Right ventricle myocardium inferior (tissue), 1 donor: ENCODE measurements at regions not wholly inside any gene's neighbourhood (a gene's known extent, or its start where the extent isn't known, plus 50 kb on each side); places are given as distances from the start of the nearest gene placed in this dataset.

Experiments
- ATAC-seq: fragments of 200-7000 bp; cut with Tn5 transposase; one replicate; pipeline ENCODE4 v1.9.1; 2020; ENCODE audit warnings: mild to moderate bottlenecking, moderate library complexity
- DNase-seq: peaks from one replicate; pipeline ENCODE4 v3.0.0; 2021; ENCODE audit errors: missing footprints
- intact Hi-C: fragments of 100-400 bp; cut with DNase I; formaldehyde crosslinking; loops from one replicate; pipeline ENCODE4 v1.11.0; 2022
- donor health status: DM: no; HTN: yes; CAD: no; lungs with severe emphysema.

DNA sequence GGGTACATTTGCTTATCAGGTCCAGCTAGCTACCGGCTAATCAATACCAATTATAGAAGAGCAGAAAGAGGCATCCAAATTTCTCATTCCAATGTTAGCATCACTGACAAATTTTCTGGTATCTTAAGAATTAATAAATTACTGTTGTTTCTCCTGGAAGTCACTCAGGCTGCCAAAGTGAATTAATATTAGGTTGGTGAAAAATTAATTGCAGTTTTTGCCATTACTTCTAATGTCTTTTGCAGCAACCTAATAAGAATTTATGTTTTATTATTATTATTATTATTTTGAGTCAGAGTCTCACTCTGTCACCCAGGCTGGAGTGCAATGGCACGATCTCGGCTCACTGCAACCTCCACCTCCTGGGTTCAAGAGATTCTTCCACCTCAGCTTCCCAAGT lies 979.9 kb downstream of the TYW1 start:
- intact Hi-C loops, result no loop called here
- ATAC-seq, result no peak
- no peak for DNase-seq

DNA sequence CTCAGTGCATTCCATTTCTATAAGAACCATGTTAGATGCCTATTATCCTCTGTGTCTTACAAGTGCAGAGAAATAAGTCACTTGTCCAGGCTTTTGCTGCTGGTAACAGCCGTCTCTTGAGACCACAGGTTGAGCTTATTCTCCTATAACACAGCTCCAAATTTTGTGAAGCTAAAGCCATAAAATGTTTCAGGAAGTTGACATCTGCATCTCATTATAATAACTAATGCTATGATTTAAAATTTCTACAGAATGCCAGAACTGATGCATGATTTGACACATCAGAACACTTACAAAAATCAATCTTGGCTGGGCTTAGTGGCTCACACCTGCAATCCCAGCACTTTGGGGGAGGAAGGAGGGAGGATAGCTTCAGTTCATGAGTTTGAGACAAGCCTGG lies 986.9 kb downstream of the TYW1 start:
- DNase-seq (no peak), ATAC-seq (no peak)
- intact Hi-C loops, result no loop called here

DNA sequence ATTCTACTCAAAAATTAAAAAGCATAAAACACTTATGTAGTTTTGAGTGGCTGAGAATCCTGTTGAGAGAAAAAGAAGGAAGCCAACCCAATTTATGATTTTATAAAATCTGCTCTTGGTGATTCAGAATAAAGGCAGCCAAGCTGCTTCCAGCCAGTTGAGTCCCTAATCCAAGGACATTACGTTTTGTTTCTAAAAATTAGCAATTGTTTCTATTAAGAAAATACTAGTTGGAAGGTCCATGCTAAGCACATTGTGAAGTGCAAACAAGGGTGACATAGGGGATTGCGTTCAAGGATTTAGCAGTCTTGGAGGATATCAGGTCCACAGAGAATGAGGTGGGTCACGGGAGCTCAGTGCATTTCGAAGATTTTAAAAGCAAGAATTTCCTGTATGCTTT lies 987.7 kb downstream of the TYW1 start:
- DNase-seq (no peak), ATAC-seq (no peak)
- intact Hi-C loops, result no loop called here

DNA sequence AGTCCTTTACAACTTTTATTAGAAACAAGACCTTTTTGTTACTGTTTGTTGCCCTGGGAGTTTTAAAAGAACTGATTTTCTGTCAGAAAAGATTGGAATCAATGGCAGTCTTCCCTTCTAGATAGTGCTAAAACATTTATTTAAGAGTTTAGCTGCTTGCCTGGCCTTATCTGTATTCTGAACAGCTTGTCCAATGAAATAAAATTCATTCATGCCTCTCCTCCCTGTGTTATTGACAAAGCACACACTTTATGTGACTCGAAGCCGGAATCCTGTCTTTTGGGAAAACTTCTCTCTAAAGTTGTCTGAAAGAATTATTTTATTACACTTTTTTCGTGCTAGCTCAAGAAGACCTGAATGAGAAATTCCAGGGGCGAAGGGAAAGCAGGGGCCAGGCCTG lies 992.5 kb downstream of the TYW1 start:
- DNase-seq (no peak), ATAC-seq (no peak)
- intact Hi-C loops, result no loop called here

DNA sequence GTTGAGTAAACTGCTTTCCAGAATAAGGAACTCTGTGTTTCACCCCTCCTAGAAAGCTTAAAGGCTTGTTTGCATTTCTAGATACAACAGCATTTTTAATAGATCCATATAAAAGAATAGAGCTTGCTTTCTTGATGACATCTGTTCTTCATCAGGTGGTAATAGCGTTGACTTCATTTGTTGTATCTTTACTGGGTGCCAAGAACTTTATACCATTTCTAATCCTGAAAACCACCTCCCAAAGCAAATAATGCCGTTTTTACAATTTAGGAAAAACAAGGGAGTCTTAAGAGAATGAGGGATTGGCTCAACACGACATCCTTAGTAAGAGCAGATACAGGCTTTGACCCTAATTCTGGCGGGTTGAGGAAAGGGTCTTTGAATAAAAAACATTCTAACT lies 993.4 kb downstream of the TYW1 start:
- intact Hi-C loops, result no loop called here
- DNase-seq, result no peak
- ATAC-seq, result no peak

DNA sequence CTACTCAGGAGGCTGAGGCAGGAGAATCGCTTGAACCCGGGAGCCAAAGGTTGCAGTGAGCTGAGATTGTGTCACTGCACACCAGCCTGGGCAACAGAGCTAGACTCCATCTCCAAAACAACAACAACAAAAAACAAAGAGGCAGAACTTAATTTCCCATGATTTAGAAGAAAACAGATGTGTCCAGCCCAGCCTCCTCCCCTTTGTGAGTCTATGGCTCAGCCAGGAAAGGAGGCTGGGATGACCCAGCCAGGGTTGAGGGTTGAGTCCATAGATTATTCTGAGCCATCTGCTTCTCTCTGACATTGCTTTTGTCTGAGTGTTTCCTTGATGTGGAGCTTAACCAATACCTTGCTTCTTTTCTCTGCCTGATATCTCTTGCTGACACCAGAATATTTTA lies 994.1 kb downstream of the TYW1 start:
- no peak for DNase-seq
- intact Hi-C loops, result no loop called here
- no peak for ATAC-seq

DNA sequence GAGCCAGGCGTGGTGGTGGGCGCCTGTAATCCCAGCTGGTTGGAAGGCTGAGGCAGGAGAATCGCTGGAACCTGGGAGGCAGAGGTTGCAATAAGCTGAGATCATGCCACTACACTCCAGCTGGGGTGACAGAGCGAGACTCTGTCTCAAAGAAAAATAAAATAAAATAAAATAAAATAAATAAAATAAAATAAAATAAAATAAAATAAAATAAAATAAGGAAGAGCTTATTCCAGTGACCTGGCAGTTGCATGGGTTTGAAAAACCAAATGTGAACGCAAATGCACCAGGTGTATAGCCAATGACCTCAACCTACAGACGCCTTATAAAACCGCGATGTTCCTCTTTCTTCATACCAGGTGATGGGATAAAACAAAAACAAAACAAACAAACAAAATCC lies 995.7 kb downstream of the TYW1 start:
- no peak for ATAC-seq
- no peak for DNase-seq
- intact Hi-C loops, result no loop called here

DNA sequence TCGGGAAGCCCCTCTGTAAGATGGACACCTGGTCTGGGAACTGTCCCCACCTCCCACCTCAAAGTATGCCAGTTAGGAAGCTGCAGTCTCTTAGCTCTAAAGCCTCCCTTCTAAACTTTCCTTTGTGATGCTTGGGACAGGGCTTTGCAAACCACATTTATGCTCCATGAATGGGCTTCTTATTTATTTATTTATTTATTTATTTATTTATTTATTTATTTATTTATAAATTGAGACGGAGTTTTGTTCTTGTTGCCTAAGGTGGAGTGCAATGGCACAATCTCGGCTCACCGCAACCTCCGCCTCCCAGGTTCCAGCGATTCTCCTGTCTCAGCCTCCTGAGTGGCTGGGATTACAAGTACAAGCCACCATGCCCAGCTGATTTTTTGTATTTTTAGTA lies 1009.4 kb downstream of the TYW1 start:
- no peak for ATAC-seq
- intact Hi-C loops, result no loop called here
- no peak for DNase-seq

DNA sequence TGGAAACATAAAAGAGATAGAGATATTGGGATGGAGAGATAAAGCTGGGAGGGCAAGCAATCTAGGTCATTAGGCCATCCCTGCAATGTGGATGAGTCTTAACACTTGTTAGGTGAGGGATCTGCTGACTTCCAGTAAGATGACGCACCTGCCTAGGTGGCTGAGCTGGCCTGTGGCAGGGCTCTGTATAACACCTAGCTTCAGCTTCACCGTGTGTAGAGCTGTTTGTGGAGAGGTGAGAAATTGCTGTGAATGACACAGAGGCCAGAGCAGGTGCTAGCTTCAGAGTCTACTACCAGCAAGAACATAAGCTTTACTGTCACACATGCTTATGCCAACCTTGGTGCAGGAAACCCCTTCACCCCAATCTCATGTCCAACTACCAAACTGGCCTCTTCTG lies 1010.0 kb downstream of the TYW1 start:
- intact Hi-C loops, result no loop called here

DNA sequence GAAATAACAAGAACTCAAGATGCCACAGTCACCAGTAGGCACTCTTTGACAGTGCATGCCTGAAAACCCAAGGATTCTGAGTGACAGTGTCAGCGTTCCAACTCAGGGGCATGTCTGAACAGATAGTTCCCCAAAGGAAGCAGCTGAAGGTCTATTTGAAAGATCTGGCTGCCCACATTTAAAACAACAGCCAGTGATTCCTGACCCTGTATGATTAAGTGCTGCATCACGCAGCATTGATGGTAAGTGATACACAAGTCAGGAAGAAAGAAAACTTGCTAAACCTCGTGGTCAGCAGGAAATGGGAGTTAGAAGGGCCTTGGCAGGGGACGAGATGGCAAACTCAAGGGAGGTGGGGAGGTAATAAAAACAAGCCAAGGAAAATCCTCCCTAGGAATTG lies 1013.1 kb downstream of the TYW1 start:
- intact Hi-C loops, result no loop called here
- DNase-seq, result no peak
- ATAC-seq, result no peak

More for the DNA sequence above, 1010.0 kb downstream of the TYW1 start:
- DNase-seq (no peak), ATAC-seq (no peak)

DNA sequence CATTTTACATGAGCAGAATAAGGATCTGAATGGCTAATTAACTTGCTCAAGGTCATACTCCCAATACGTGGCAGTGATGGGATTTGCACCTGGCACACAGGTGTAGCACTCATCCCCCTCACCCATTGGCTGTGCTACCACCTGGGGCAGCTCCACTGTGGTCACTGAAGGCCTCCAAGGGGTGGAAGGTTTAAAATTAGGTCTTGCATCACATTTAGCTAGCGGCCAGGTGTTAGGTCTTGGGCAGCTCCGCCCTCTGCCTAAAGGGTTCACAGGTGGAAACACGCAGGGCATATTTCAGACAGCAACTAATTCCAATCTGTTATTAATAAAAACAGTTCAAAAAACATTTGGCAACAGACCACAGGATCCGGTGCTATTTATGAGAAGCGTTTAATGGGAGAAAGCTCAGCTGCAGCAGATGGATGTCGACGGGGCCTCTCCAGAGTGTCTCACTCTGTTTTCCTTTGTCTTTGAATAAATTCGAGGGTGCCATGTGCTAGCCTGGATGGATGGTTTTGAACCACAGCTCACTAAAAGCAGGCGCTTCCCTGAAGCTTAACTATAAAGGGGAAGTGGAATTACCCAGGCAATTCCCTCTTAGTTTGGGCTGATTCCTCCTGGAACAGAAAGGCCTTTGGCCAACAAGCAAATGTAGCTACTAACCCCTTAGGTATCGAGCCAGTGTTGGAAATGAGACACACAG lies 1017.6 kb downstream of the TYW1 start:
- intact Hi-C loops, result no loop called here
- DNase-seq (no peak), ATAC-seq (no peak)

DNA sequence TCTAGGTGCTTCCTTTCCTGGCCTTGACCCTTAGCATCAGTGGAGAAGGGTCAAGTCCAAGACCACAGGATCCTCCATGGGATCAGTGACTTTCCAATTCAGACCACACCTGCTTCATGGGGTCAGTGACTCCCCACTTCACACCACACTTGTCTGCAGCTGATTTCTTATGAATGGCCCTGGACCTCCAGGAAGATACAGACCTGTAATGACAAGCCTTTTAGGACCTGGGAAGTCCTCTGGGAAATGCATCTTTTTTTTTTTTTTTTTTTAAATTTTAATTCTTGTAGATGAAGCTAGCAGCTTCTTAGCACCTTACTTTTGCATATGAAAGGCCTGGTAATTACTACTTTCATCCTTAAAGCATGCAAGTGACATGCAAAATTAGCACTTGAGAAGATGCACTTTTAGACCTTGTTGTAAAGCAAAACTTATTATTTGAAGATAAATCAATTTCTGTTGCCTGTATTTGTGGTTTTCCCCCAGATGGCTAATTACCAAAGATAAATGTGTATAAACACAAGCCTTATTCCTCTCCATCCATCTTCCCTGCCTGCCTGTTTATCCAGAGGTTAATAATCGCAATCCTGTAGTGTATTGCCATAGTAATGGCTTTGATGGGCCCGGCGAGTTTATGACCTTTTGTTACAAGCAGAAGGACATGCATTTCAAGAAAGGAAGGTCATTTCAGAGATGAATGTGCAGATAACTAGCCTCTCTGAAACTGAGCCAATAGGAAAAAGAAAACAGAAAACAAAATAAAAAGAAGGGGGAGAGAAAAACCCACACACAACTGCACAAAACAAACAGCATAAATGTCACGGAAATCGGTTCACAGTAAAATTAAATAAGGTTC lies 1018.7 kb downstream of the TYW1 start:
- intact Hi-C loops, result no loop called here
- no peak for ATAC-seq

DNA sequence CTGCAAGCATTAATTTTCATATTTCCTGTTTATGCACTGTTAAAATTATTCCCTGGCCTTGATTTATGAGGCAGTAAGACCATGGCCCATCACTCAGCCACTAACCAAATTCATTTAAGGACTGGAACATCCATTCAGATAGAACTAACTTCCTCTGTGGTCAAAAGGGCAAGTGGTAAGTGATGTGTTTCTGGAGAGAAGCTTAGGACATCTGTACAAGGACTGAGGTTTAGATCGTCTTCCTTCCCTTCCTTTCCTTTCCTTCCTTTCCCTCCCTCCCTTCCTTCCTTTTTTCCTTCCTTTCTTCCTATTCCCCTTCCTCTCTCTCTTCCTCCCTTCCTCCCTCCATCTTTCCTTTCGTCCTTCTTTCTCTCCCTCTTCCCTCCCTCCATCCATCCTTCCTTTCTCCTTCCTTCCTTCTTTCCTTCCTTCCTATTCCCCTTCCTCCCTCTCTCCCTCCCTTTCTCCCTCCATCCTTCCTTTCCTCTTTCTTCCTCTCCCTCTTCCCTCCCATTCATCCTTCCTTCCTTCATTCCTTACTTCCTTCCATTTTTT lies 1019.4 kb downstream of the TYW1 start:
- no peak for ATAC-seq
- intact Hi-C loops, result no loop called here
- no peak for DNase-seq

More for the DNA sequence above, 1018.7 kb downstream of the TYW1 start:
- no peak for DNase-seq

DNA sequence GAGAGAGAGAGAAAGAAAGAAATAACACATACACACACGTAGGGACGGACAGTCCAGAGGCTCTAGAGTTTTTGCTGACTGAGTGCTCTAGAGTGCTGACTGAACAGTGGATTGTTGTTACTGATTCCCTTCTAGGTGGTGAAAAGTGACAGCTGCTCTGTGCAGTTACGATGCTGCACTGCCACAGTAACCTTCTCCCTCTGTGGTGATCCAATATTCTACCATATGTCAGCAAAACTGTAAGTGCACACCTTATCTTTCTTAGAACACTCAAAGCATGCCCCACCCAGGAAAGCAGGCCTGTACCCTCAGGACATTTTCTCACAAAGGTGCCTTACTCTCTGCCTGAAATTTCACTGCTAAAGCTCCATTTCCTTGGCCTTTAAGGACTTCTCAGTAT lies 1023.5 kb downstream of the TYW1 start:
- intact Hi-C loops, result no loop called here
- DNase-seq (no peak), ATAC-seq (no peak)

DNA sequence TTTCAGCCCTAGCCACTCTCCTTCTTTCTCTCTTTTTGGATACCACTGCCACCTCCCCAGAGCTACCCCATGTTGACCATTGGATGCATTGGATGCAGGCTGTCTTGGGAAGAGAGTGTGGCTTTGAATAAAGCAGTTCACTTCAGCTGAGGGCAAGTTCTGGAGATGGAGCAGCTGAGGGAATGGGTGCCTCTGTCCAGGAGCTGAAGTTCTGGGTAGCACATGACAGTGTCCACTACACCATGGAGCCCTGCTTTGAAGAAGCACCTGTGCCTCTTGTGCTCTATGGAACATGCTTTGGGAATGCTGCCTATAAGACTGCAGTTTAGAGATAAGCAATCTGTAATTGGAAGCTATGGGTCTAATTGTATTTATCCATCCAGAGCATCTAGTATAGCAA lies 1028.7 kb downstream of the TYW1 start:
- intact Hi-C loops, result no loop called here
- no peak for ATAC-seq
- DNase-seq, result no peak

DNA sequence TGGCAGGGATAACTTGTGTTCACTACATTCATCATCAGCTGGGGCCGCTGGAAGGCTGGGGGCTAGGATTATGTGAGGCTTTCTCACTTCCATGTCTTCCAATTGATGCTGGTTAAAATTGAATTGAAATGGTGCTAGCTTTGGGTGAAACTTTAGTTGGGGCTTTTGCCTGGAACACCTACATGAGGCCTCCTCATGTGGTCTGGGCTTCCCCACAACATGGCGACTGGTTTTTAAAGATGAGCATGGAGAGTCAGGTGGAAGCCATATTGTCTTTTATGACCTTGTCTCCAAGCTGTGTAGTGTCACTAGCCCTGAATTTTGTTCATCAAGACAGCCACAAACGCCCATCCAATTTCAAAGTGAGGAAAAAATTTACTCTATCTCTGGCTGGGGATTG lies 1033.9 kb downstream of the TYW1 start:
- ATAC-seq, result no peak
- DNase-seq, result no peak
- intact Hi-C loops, result no loop called here

DNA sequence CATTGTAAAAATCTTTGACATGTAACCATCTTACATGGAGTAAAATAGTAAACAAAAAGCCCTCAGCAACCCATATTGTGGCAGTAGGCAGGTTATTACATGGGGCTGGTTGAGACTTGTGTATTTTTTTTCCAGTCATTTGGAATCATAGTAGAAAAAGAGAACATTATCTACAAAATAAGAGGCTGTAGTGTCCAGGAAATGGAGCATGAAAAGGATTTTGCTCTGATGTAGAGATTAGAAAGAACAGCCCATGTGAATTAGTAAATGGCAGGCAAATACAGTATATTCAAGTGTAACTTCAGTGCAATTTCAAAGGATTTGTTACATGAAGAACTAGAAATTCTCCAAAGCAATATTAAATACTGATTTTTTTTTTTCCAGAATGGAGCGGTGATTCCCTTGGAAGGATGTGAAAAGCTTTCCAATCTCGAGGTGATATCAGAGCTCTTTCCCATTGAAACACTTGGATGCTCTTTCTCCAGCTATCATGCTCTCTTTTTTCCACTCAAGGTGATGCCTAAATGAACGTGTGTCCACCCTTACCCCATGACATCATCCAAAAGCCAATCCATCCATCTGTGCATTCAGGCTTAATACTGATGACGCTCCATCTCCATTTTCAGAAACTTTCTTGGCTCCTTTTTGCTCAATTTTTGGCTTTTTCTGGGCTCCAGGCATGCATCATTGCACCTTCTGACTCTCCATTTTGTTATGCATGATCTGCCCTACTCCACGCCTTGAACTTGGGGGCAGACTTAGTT lies 1034.7 kb downstream of the TYW1 start:
- DNase-seq (no peak), ATAC-seq (no peak)
- intact Hi-C loops, result no loop called here

DNA sequence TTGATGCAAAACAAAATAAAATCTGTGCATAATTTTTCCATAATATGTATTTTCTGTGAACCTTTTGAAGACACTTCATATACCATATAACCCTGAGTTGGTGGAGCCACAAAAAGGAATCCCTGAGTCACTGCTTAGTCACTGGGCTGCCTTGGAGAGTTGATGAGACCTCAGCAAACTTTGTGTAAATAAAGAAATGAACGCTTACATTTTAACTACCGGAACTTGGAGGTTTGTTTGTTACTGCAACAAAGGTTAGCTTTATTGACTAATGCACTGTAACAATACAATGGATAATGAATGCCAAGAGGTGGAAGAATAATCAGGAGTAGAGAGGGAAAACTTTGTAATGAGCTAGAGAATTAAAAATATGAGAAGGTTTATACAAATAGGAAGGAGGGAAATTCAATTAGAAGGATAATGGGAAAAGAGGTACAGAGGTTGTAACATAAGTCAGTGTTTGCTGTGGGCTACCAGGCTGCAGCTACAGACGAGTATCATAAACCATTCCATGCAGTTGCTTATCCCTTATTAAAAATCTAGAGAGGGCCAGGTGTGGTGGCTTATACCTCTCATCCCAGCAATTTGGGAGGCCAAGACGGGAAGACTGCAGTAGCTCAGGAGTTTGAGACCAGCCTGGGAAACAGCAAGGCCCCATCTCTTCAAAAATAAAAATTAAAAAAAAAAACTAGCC lies 1042.1 kb downstream of the TYW1 start:
- intact Hi-C loops, result no loop called here
- ATAC-seq, result no peak
- no peak for DNase-seq

DNA sequence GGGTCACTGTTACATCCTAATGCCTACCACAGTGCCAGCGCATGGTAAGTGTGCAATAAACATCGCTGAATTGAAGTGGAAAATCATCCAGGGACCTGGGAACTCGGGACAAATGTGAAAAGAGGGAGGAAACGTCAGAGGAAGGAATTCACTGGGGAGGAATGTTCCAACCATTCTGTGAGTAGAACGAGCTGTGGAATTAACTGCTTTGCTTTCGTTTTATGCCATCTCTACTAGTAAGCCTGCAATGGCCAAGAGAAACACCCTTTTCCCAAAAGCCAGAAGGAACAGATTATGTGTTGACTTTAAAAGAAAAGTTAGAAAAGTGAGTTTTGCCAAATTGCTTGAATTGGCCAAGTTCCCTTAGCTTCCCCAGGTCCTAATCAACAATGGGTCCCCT lies 1044.9 kb downstream of the TYW1 start:
- DNase-seq (no peak), ATAC-seq (no peak)
- intact Hi-C loops, result no loop called here
